PC-9 (cell line): ENCODE measurements at regions not wholly inside any gene's neighbourhood (a gene's known extent, or its start where the extent isn't known, plus 50 kb on each side); places are given as distances from the start of the nearest gene placed in this dataset.

Experiments used
- CTCF ChIP-seq: fragments of 200-600 bp; sonication (generic); conservative IDR thresholded peaks from 2 replicates; pipeline ENCODE4 v1.6.1; 2017; ENCODE audit warnings: mixed run types, antibody characterized with exemption, mild to moderate bottlenecking, moderate library complexity
- EZH2 ChIP-seq: fragments of 200-600 bp; sonication (generic); IDR thresholded peaks from 2 replicates; pipeline ENCODE4 v1.8.0; 2017; ENCODE audit warnings: antibody characterized with exemption, low read depth

GRCh38 chr17:69762359-69762758 is 312.7 kb upstream of the KCNJ16 start:
- no peak for TF ChIP-seq CTCF
- no peak for TF ChIP-seq EZH2
